NB4 (cell line): ENCODE measurements at regions not wholly inside any gene's neighbourhood (a gene's known extent, or its start where the extent isn't known, plus 50 kb on each side); places are given as distances from the start of the nearest gene placed in this dataset.

ENCODE experiments used
- CTCF ChIP-seq: IDR thresholded peaks from one replicate; pipeline ENCODE4 v1.5.1; 2012; ENCODE audit warnings: low read depth, low read length
- MAX ChIP-seq: IDR thresholded peaks from 2 replicates; pipeline ENCODE4 v1.6.1; 2011; ENCODE audit warnings: low read depth, low read length
- MYC ChIP-seq: IDR thresholded peaks from 2 replicates; pipeline ENCODE4 v1.6.1; 2011; ENCODE audit warnings: low read depth, low read length
- POLR2A ChIP-seq: IDR thresholded peaks from 2 replicates; pipeline ENCODE4 v1.6.1; 2011; ENCODE audit warnings: mild to moderate bottlenecking; ENCODE audit not compliant: insufficient read length; ENCODE audit errors: extremely low read depth

- no peak for TF ChIP-seq CTCF
- TF ChIP-seq POLR2A = no peak
- TF ChIP-seq MAX = no peak
- TF ChIP-seq MYC = no peak
Measured at GRCh38 chr20:39092733-39093410, 130.7 kb downstream of the DHX35 start.
